HG03521 (cell line): ENCODE measurements at regions not wholly inside any gene's neighbourhood (a gene's known extent, or its start where the extent isn't known, plus 50 kb on each side); places are given as distances from the start of the nearest gene placed in this dataset.
"Not testable (repeated sequence)": the region's sequence is repeated elsewhere in the genome, so short reads cannot be mapped to it uniquely, and the experiment has no call there.

Source experiments
- ATAC-seq: cut with Tn5 transposase; IDR thresholded peaks from one replicate; pipeline ENCODE4 v1.9.1; 2021; ENCODE audit warnings: mild to moderate bottlenecking, moderate library complexity; ENCODE audit not compliant: unreplicated experiment

GRCh38 chr10:76621886-76622620, 1015.6 kb downstream of the KCNMA1 start:
- ATAC-seq = no peak

GRCh38 chr10:76618641-76619040, 1019.0 kb downstream of the KCNMA1 start:
- no peak for ATAC-seq

DNA sequence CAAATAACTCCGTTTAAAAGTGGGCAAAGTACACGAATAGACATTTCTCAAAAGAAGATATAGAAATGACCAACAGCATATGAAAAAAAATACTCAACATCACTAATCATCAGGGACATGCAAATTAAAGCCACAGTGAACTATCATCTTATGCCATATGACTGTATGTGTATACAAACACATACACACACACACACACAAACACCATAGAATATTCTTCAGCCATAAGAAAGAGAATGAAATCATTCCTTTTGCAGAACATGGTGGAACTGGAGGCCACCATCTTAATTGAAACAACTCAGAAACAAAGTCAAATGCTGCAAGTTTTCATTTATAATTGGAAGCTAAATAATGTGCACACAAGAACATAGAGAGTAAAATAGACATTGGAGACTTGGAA, 1019.4 kb downstream of the KCNMA1 start:
- ATAC-seq = no peak

GRCh38 chr10:76616666-76617065, 1020.9 kb downstream of the KCNMA1 start:
- not testable (repeated sequence) for ATAC-seq

GRCh38 chr10:76615049-76615448, 1022.6 kb downstream of the KCNMA1 start:
- ATAC-seq = no peak
